ENCODE measurements at regions not wholly inside any gene's neighbourhood (a gene's known extent, or its start where the extent isn't known, plus 50 kb on each side); places are given as distances from the start of the nearest gene placed in this dataset.
A peak's percentile ranks its signal among the peaks of the same experiment; 100 is the strongest.

DNA sequence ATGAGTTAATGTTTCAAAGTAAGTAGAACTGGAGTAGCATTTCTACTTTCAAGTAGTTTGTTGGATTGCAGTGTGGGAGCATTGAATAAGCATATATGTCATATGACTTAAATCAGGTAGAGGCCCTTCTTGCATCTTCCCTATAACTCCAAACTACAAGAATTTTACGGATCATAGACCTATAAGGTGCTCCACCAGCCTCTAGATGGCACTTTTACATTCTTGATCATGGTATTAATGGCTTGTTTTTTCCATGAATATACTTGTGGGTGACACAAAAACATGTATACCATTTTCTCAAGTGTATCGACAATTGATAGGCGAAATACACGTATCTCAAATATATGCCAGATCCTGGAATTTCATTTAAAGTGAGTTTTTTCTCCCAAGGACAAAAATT, 311.1 kb downstream of the ZPLD1 start:
- no peak overlapping the region for H3K27ac ChIP-seq
- TF ChIP-seq, protein P1, sequence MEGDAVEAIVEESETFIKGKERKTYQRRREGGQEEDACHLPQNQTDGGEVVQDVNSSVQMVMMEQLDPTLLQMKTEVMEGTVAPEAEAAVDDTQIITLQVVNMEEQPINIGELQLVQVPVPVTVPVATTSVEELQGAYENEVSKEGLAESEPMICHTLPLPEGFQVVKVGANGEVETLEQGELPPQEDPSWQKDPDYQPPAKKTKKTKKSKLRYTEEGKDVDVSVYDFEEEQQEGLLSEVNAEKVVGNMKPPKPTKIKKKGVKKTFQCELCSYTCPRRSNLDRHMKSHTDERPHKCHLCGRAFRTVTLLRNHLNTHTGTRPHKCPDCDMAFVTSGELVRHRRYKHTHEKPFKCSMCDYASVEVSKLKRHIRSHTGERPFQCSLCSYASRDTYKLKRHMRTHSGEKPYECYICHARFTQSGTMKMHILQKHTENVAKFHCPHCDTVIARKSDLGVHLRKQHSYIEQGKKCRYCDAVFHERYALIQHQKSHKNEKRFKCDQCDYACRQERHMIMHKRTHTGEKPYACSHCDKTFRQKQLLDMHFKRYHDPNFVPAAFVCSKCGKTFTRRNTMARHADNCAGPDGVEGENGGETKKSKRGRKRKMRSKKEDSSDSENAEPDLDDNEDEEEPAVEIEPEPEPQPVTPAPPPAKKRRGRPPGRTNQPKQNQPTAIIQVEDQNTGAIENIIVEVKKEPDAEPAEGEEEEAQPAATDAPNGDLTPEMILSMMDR (IDR thresholded peaks at IDR 0.05): peak; percentile 47
- no peak for TF ChIP-seq ZFX (IDR thresholded peaks at IDR 0.05; ENCODE audit: borderline replicate concordance)

DNA sequence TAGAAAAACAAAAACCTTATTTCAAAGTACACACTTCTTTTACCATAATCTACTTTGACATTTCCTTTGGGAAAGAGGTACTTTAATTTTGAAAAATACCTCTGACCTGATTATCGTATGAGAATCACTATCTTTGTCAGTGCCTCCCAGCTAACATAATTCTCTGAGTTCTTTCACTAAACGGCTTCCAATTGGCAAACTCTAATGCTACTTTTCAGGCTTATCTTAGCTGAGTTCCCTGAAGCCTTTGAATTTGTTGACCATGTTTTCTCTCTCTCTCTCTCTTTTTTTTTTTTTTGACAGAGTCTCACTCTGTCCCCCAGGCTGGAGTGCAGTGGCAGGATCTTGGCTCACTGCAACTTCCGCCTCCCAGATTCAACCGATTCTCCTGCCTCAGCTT, 312.8 kb downstream of the ZPLD1 start:
- no peak overlapping the region for H3K27ac ChIP-seq
- TF ChIP-seq, protein P1 (IDR thresholded peaks at IDR 0.05): no peak
- TF ChIP-seq ZFX (IDR thresholded peaks at IDR 0.05; ENCODE audit: borderline replicate concordance): no peak

DNA sequence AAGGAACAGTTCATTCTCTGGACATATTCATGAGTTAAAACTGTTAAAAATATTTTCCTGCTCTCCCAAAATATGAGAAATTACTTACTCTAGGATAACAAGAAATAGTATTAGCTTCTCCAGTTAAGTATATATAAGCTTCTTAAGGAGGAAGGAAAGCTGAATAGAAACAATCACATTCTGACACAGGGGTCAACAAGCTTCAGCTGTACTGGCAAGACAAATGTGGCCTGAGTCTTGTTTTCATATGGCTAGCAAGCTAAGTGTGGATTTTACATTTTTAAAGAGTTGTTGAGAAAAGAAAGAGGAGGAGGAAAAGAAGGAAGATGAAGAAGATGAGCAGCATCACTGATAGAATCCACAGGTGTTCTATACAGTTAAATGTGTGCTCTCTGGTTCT, 313.8 kb downstream of the ZPLD1 start:
- no peak for TF ChIP-seq ZFX (IDR thresholded peaks at IDR 0.05; ENCODE audit: borderline replicate concordance)
- TF ChIP-seq, protein P1 (IDR thresholded peaks at IDR 0.05): no peak
- no peak overlapping the region for H3K27ac ChIP-seq

DNA sequence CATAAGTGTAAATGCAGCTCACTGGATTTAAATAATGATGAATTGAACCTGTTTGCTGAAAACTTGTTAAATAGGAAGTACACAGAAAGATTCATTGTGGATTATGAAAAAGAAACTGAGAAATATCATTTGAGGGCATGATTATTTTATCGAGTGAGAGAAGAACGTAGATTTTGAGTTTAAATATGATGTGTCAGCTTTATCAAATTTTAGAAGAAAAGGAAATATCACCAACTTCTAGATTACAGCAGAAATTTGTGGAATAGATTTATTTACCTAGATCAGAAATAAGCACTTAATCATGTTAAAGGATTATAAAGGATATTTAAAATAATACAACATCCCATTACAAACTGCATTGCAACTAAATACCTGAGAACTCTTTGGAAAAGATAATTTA, 315.5 kb downstream of the ZPLD1 start:
- TF ChIP-seq, protein P1 (IDR thresholded peaks at IDR 0.05): no peak
- TF ChIP-seq ZFX (IDR thresholded peaks at IDR 0.05; ENCODE audit: borderline replicate concordance): no peak
- H3K27ac ChIP-seq: no peak overlapping the region

DNA sequence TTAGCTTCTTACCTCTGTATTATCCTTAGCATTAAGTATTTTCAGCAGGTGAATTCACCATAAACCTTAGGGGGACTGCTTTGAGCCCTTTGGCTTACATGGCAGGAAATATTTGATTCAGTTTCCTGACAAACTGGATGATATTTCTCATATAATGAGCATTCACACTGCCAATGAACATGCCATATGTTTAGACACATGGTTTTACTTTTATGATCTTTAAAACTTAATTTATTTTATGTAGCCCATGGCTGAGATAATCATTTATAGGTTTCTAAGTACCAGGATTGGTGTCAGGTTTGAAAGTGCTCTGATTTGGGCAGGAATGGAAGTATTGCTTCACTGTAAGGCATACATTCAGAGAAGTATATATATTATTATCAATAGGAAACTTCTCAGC, 319.1 kb downstream of the ZPLD1 start:
- H3K27ac ChIP-seq: no peak overlapping the region
- TF ChIP-seq, protein P1 (IDR thresholded peaks at IDR 0.05): no peak
- no peak for TF ChIP-seq ZFX (IDR thresholded peaks at IDR 0.05; ENCODE audit: borderline replicate concordance)

DNA sequence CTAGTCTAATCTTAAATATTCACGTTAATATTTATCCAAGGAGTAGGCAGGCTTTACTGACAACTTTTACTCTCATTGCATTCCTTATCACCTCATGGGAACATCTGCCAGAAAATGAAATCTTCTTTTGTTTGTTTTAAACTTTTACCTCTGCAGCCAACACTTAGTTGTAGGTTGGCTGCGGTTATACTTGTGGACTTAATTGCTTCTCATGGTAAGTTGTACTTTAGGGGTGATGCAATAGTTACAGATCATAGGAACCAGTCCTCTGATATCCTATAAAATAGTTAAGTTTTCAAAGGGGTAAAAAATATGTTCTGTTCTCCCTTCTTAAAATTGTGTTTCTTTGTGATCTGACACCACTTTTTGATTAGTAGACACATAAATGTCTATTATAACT, 321.9 kb downstream of the ZPLD1 start:
- TF ChIP-seq, protein P1 (IDR thresholded peaks at IDR 0.05): no peak
- no peak for TF ChIP-seq ZFX (IDR thresholded peaks at IDR 0.05; ENCODE audit: borderline replicate concordance)
- no peak overlapping the region for H3K27ac ChIP-seq

DNA sequence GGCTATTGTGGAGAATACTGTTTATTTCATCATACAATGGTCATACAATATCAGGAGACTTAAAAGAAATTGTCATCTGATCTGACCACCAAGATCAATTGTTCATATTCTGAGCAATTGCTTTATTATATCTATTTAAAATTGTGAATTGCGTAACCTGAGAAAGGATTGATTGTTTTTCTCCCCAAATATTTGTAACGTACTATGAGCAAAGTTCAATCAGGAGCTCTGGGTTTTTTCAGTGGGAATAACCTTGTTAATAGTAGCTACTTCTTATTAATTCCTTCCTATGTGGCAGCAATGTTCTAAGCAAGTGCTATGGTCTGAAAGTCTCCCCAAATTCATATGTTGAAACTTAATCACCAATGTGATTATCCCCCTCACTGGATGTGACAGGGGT, 323.1 kb downstream of the ZPLD1 start:
- TF ChIP-seq ZFX (IDR thresholded peaks at IDR 0.05; ENCODE audit: borderline replicate concordance): no peak
- TF ChIP-seq, protein P1 (IDR thresholded peaks at IDR 0.05): no peak
- no peak overlapping the region for H3K27ac ChIP-seq

Data from 22Rv1 (cell line).